SU-DHL-6 (cell line): ENCODE measurements at regions not wholly inside any gene's neighbourhood (a gene's known extent, or its start where the extent isn't known, plus 50 kb on each side); places are given as distances from the start of the nearest gene placed in this dataset.

Experiments used
- CTCF ChIP-seq: fragments of 200-600 bp; sonication (generic); IDR thresholded peaks from one replicate; pipeline ENCODE4 v1.5.1; 2017; ENCODE audit warnings: antibody characterized with exemption, mild to moderate bottlenecking, low read length, moderate library complexity; ENCODE audit not compliant: insufficient read depth, poor library complexity, severe bottlenecking
- EZH2phosphoT487 ChIP-seq: fragments of 200-600 bp; sonication (generic), shearing (Covaris generic); conservative IDR thresholded peaks from 2 replicates; pipeline ENCODE4 v1.6.1; 2018; ENCODE audit warnings: mild to moderate bottlenecking, antibody characterized with exemption, low read length, moderate library complexity, mixed read lengths

GRCh38 chr9:110125763-110126351 is 82.1 kb downstream of the C9orf152 start:
- TF ChIP-seq CTCF, result no peak
- TF ChIP-seq EZH2phosphoT487, result no peak
